Liver (tissue), 8 donors: ENCODE measurements at regions not wholly inside any gene's neighbourhood (a gene's known extent, or its start where the extent isn't known, plus 50 kb on each side); places are given as distances from the start of the nearest gene placed in this dataset.

Source experiments
- DNase-seq: peaks from one replicate; pipeline ENCODE4 v3.0.0-alpha.2; 2017; ENCODE audit warnings: low spot score
- H3K27ac ChIP-seq, 2 donors: one replicate each; pipeline ENCODE4 v1.7.0; 2013; ENCODE audit warnings: inconsistent platforms in 2 of 2, low read length in 2 of 2, control low read depth in 1 of 2, low read depth in 1 of 2, mild to moderate bottlenecking in 1 of 2
- H3K27me3 ChIP-seq, 4 donors: one replicate each; pipeline versions ENCODE4 v1.6.1 to v1.7.0; 2013; ENCODE audit warnings: low read length in 3 of 4, inconsistent platforms in 1 of 4, mild to moderate bottlenecking in 1 of 4, moderate library complexity in 1 of 4; ENCODE audit not compliant: control insufficient read depth in 4 of 4, insufficient read depth in 4 of 4
- H3K36me3 ChIP-seq, 4 donors: one replicate each; pipeline versions ENCODE4 v1.6.1 to v1.7.0; 2013; ENCODE audit warnings: low read length in 3 of 4, mild to moderate bottlenecking in 3 of 4, low read depth in 1 of 4, moderate library complexity in 1 of 4; ENCODE audit not compliant: control insufficient read depth in 4 of 4, insufficient read depth in 3 of 4
- H3K4me1 ChIP-seq, 4 donors: one replicate each; pipeline versions ENCODE4 v1.6.1 to v1.7.0; 2013; ENCODE audit warnings: low read length in 3 of 4, mild to moderate bottlenecking in 3 of 4, moderate library complexity in 1 of 4; ENCODE audit not compliant: control insufficient read depth in 4 of 4, insufficient read depth in 4 of 4
- H3K4me3 ChIP-seq, 3 donors: one replicate each; pipeline versions ENCODE4 v1.6.1 to v1.7.0; 2013; ENCODE audit warnings: low read length in 3 of 3, control low read depth in 1 of 3, low read depth in 1 of 3, mild to moderate bottlenecking in 1 of 3
- H3K9ac ChIP-seq, 2 donors: one replicate each; pipeline ENCODE4 v1.7.0; 2013; ENCODE audit warnings: low read length in 2 of 2, mild to moderate bottlenecking in 2 of 2, moderate library complexity in 2 of 2, control low read depth in 1 of 2, low read depth in 1 of 2
- H3K9me3 ChIP-seq, 4 donors: one replicate each; pipeline versions ENCODE4 v1.6.1 to v1.7.0; 2013; ENCODE audit warnings: low read length in 3 of 4; ENCODE audit not compliant: control insufficient read depth in 4 of 4
- CTCF ChIP-seq: fragments of 150-350 bp; IDR thresholded peaks from 2 replicates; pipeline ENCODE4 v1.5.1; 2017; ENCODE audit warnings: improper control_type of control experiment, low read depth, low read length; ENCODE audit not compliant: missing input control
- EGR1 ChIP-seq, 2 donors: IDR thresholded peaks; 2 replicates each; pipeline ENCODE4 v1.6.1; 2016 to 2018; ENCODE audit warnings: antibody characterized with exemption in 2 of 2, low read depth in 2 of 2
- FOXA1 ChIP-seq: IDR thresholded peaks from 2 replicates; pipeline ENCODE4 v1.6.1; 2016; ENCODE audit warnings: antibody characterized with exemption
- FOXA2 ChIP-seq: IDR thresholded peaks from 2 replicates; pipeline ENCODE4 v1.6.1; 2016; ENCODE audit warnings: antibody characterized with exemption
- GABPA ChIP-seq, 2 donors: IDR thresholded peaks in 1 of 2; conservative IDR thresholded peaks in 1 of 2; 2 replicates each; pipeline ENCODE4 v1.6.1; 2016; ENCODE audit warnings: antibody characterized with exemption in 2 of 2, mild to moderate bottlenecking in 1 of 2, moderate library complexity in 1 of 2
- HNF4A ChIP-seq, 2 donors: conservative IDR thresholded peaks; 2 replicates each; pipeline ENCODE4 v1.6.1; 2016; ENCODE audit warnings: antibody characterized with exemption in 2 of 2, mild to moderate bottlenecking in 2 of 2
- HNF4G ChIP-seq: IDR thresholded peaks from 2 replicates; pipeline ENCODE4 v1.6.1; 2016; ENCODE audit warnings: antibody characterized with exemption
- MAX ChIP-seq: IDR thresholded peaks from 2 replicates; pipeline ENCODE4 v1.6.1; 2016; ENCODE audit warnings: antibody characterized with exemption
- NR2F2 ChIP-seq: IDR thresholded peaks from 2 replicates; pipeline ENCODE4 v1.6.1; 2016; ENCODE audit warnings: antibody characterized with exemption
- RAD21 ChIP-seq, 2 donors: IDR thresholded peaks; 2 replicates each; pipeline ENCODE4 v1.6.1; 2016; ENCODE audit warnings: antibody characterized with exemption in 2 of 2, mild to moderate bottlenecking in 2 of 2
- REST ChIP-seq: IDR thresholded peaks from 2 replicates; pipeline ENCODE4 v1.6.1; 2016; ENCODE audit warnings: antibody characterized with exemption, mild to moderate bottlenecking
- SP1 ChIP-seq: IDR thresholded peaks from 2 replicates; pipeline ENCODE4 v1.6.1; 2018; ENCODE audit warnings: antibody characterized with exemption, mild to moderate bottlenecking
- TAF1 ChIP-seq: conservative IDR thresholded peaks from 2 replicates; pipeline ENCODE4 v1.6.1; 2016; ENCODE audit warnings: antibody characterized with exemption, mild to moderate bottlenecking
- YY1 ChIP-seq: IDR thresholded peaks from 2 replicates; pipeline ENCODE4 v1.6.1; 2016; ENCODE audit warnings: antibody characterized with exemption, mild to moderate bottlenecking
- WGBS: extraction: QIAGEN DNeasy Blood & Tissue Kit; methylation state at CpG from one replicate; pipeline ENCODE4 v1.1.7; 2013; 5-methylcytosine and 5-hydroxymethylcytosine counted together
- TF ChIP-seq, protein P1 (sequence below): IDR thresholded peaks from 2 replicates; pipeline ENCODE4 v1.6.1; 2016; ENCODE audit warnings: antibody characterized with exemption
- TF ChIP-seq, protein P2 (sequence below): IDR thresholded peaks from 2 replicates; pipeline ENCODE4 v1.6.1; 2016; ENCODE audit warnings: antibody characterized with exemption
- donor health status: healthy.
- donor health status: healthy.
- donor health status: healthy.
- donor health status: healthy.
- donor health status: healthy.

- 80% methylated on average over 2 of the region's 2 CpGs for WGBS
- peaks cover 0 to 2% (median 0%) of the 10 kb centered on the region in 4 donors for H3K27me3 ChIP-seq
- H3K27ac ChIP-seq = no peak overlapping the region
- DNase-seq = no peak
- no peaks in the 10 kb centered on the region for H3K36me3 ChIP-seq
- no peak for TF ChIP-seq CTCF
- TF ChIP-seq, protein P1, sequence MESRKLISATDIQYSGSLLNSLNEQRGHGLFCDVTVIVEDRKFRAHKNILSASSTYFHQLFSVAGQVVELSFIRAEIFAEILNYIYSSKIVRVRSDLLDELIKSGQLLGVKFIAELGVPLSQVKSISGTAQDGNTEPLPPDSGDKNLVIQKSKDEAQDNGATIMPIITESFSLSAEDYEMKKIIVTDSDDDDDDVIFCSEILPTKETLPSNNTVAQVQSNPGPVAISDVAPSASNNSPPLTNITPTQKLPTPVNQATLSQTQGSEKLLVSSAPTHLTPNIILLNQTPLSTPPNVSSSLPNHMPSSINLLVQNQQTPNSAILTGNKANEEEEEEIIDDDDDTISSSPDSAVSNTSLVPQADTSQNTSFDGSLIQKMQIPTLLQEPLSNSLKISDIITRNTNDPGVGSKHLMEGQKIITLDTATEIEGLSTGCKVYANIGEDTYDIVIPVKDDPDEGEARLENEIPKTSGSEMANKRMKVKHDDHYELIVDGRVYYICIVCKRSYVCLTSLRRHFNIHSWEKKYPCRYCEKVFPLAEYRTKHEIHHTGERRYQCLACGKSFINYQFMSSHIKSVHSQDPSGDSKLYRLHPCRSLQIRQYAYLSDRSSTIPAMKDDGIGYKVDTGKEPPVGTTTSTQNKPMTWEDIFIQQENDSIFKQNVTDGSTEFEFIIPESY = no peak
- TF ChIP-seq EGR1 (IDR thresholded peaks at IDR 0.05; ENCODE audit: low read depth in 2 of 2) = no peak
- no peak for TF ChIP-seq NR2F2
- no peak for TF ChIP-seq HNF4G
- TF ChIP-seq TAF1 = no peak
- no peak for TF ChIP-seq RAD21 (IDR thresholded peaks at IDR 0.05)
- TF ChIP-seq HNF4A (conservative IDR thresholded peaks at IDR 0.05) = no peak
- no peak for TF ChIP-seq MAX
- TF ChIP-seq FOXA2 = no peak
- TF ChIP-seq REST = no peak
- TF ChIP-seq, protein P2, sequence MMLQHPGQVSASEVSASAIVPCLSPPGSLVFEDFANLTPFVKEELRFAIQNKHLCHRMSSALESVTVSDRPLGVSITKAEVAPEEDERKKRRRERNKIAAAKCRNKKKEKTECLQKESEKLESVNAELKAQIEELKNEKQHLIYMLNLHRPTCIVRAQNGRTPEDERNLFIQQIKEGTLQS = no peak
- TF ChIP-seq FOXA1 = no peak
- no peaks in the 10 kb centered on the region for H3K9me3 ChIP-seq
- no peak overlapping the region for H3K4me3 ChIP-seq
- no peak overlapping the region for H3K9ac ChIP-seq
- H3K4me1 ChIP-seq = no peaks in the 10 kb centered on the region
These were observed 383.6 kb downstream of the COG6 start for GRCh38 chr13:40039061-40039460.

DNA sequence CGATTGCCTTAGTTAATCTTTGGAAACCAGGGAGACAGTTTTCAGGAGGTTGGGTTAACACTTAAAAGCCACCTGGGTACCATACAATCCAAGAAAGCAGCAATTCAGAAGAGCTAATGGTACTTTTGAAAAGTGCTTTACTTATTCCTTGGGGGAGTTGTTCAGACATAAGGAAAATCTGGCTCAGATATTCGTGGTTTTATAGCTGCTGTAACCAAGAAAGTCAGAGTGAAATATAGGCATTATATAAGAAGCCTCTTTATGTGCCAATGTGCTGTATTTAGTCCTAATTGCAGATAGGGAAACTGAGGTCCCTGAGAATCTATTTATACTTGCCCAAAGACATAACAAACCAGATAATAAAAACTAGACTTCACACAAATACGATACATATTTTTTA, 387.5 kb downstream of the COG6 start:
- H3K9ac ChIP-seq = no peak overlapping the region
- no peaks in the 10 kb centered on the region for H3K9me3 ChIP-seq
- H3K36me3 ChIP-seq = no peaks in the 10 kb centered on the region
- H3K4me3 ChIP-seq = no peak overlapping the region
- peaks cover 0 to 2% (median 0%) of the 10 kb centered on the region in 4 donors for H3K27me3 ChIP-seq
- no peak for DNase-seq
- WGBS = 81% methylated on average over 3 of the region's 3 CpGs
- H3K27ac ChIP-seq = no peak overlapping the region
- no peaks in the 10 kb centered on the region for H3K4me1 ChIP-seq
- TF ChIP-seq YY1 (no peak), SP1 (no peak), REST (no peak), EGR1 (IDR thresholded peaks at IDR 0.05; ENCODE audit: low read depth in 2 of 2) (no peak), GABPA (IDR thresholded peaks at IDR 0.05 in 1 of 2, conservative IDR thresholded peaks at IDR 0.05 in 1 of 2) (no peak), NR2F2 (no peak), CTCF (no peak)
- TF ChIP-seq, protein P1 = no peak
